Neutrophil (primary cell): ENCODE measurements at regions not wholly inside any gene's neighbourhood (a gene's known extent, or its start where the extent isn't known, plus 50 kb on each side); places are given as distances from the start of the nearest gene placed in this dataset.

Source experiments
- H3K27ac ChIP-seq: fragments of 200-600 bp; sonication (generic); 2 replicates; pipeline ENCODE4 v1.5.1; 2016; ENCODE audit warnings: mild to moderate bottlenecking, moderate library complexity
- H3K27me3 ChIP-seq: fragments of 200-600 bp; sonication (generic); 2 replicates; pipeline ENCODE4 v1.6.0; 2016; ENCODE audit warnings: mild to moderate bottlenecking
- H3K36me3 ChIP-seq: fragments of 200-600 bp; sonication (generic); 2 replicates; pipeline ENCODE4 v1.5.1; 2017
- H3K4me1 ChIP-seq, 2 experiments: fragments of 200-600 bp in 1 of 2; sonication (generic) in 1 of 2; 1 replicate in 1 of 2; 2 replicates in 1 of 2; pipeline versions ENCODE4 v1.5.1 to v1.6.1; 2013 to 2016; ENCODE audit warnings: low read depth in 1 of 2, low read length in 1 of 2, mild to moderate bottlenecking in 1 of 2, moderate library complexity in 1 of 2; ENCODE audit not compliant: control insufficient read depth in 1 of 2, insufficient read depth in 1 of 2
- H3K4me3 ChIP-seq, 2 experiments: fragments of 200-600 bp in 1 of 2; sonication (generic) in 1 of 2; 1 replicate in 1 of 2; 2 replicates in 1 of 2; pipeline ENCODE4 v1.5.1; 2013 to 2016; ENCODE audit warnings: low read depth in 1 of 2, low read length in 1 of 2, mild to moderate bottlenecking in 1 of 2, moderate library complexity in 1 of 2
- H3K9me3 ChIP-seq: fragments of 200-600 bp; sonication (generic); 2 replicates; pipeline ENCODE4 v1.5.1; 2016
- TF ChIP-seq, protein P1 (sequence below): fragments of 200-600 bp; sonication (generic); IDR thresholded peaks from 2 replicates; pipeline ENCODE4 v1.5.1; 2016; ENCODE audit warnings: antibody characterized with exemption

DNA sequence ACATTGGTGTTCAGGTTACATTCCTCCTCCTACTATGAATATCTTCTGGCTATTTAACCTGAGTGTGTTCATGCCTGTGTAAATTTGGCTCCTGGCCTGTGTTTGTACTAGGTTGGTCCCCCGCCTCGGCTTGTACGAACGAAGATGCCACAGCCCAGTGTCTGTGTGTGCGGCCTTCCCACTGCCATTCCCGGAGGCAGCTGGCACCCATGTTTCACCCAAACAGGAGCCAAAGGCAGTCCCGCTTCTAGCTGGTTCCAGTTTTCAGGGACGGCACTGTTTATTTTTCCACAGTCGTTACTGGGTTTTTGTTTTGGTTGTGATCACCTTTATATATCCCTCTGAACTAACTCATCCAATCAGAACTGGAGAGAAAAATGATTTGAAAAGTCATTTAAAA lies 102.5 kb upstream of the ZNF536 start:
- peaks cover 35% of the 10 kb centered on the region for H3K27me3 ChIP-seq
- no peaks in the 10 kb centered on the region for H3K9me3 ChIP-seq
- H3K36me3 ChIP-seq, result no peaks in the 10 kb centered on the region
- no peak overlapping the region for H3K4me3 ChIP-seq
- H3K27ac ChIP-seq, result no peak overlapping the region
- no peaks in the 10 kb centered on the region for H3K4me1 ChIP-seq
- TF ChIP-seq, protein P1, sequence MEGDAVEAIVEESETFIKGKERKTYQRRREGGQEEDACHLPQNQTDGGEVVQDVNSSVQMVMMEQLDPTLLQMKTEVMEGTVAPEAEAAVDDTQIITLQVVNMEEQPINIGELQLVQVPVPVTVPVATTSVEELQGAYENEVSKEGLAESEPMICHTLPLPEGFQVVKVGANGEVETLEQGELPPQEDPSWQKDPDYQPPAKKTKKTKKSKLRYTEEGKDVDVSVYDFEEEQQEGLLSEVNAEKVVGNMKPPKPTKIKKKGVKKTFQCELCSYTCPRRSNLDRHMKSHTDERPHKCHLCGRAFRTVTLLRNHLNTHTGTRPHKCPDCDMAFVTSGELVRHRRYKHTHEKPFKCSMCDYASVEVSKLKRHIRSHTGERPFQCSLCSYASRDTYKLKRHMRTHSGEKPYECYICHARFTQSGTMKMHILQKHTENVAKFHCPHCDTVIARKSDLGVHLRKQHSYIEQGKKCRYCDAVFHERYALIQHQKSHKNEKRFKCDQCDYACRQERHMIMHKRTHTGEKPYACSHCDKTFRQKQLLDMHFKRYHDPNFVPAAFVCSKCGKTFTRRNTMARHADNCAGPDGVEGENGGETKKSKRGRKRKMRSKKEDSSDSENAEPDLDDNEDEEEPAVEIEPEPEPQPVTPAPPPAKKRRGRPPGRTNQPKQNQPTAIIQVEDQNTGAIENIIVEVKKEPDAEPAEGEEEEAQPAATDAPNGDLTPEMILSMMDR, result no peak

DNA sequence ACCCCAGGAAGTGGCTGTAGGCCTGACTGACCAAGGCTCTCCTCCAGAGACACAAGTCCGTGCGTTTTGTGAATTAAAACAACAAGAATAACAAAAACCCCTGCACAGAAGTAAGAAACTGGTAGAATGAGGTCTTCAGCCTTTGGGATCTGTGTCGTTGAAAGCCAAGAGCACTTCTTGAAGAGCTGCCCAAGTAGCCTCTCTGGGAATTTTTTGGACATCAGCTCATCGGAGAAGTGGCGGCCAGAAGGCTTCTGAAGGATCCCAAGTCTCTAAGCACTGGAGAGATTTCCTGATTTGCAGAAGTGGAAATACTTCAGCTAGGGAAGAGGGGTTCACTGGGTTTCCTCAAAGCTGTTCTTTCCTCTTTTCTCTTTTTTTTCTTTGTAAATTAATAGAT lies 100.4 kb upstream of the ZNF536 start:
- TF ChIP-seq, protein P1, result no peak
- Histone ChIP-seq H3K36me3 (no peaks in the 10 kb centered on the region), H3K27ac (no peak overlapping the region), H3K4me1 (no peaks in the 10 kb centered on the region), H3K4me3 (no peak overlapping the region), H3K9me3 (no peaks in the 10 kb centered on the region), H3K27me3 (peaks cover 17% of the 10 kb centered on the region)

DNA sequence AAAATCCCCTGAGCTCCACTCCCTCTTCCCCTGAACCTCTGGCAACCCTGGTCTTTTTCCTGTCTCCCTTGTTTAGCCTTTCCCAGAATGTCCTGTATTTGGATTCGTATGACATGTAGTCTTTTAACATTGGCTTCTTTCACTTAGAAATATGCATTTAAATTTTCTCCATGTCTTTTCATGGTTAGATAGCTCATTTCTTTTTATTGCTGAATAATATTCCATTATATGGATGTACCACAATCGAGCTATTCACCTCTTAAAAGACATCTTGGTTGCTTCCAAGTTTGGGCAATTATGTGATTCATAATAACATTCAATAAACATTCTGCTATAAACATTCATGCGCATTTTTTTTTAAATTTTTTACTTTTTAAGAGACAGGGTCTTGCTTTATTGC lies 99.6 kb upstream of the ZNF536 start:
- no peak overlapping the region for H3K4me3 ChIP-seq

DNA sequence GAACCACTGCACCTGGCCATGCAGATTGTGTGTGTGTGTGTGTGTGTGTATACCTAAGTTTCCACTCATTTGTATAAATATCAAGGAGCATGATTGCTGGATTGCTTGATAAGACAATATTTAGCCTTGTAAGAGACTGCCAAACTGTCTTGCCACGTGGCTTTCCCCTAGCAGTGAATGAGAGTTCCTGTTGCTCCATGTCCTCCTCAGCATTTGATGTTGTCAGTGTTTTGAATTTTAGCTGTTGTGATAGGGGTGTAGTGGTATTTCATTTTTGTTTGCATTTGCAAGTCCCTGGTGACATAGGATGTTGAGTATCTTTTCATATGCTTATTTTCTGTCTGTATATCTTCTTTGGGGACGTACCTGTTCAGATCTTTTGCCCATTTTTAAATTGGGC lies 99.0 kb upstream of the ZNF536 start:
- TF ChIP-seq, protein P1, result no peak

More for the DNA sequence above, 99.6 kb upstream of the ZNF536 start:
- Histone ChIP-seq H3K27ac (no peak overlapping the region), H3K4me1 (no peaks in the 10 kb centered on the region), H3K9me3 (no peaks in the 10 kb centered on the region), H3K27me3 (peaks cover 12% of the 10 kb centered on the region), H3K36me3 (no peaks in the 10 kb centered on the region)
- TF ChIP-seq, protein P1, result no peak

DNA sequence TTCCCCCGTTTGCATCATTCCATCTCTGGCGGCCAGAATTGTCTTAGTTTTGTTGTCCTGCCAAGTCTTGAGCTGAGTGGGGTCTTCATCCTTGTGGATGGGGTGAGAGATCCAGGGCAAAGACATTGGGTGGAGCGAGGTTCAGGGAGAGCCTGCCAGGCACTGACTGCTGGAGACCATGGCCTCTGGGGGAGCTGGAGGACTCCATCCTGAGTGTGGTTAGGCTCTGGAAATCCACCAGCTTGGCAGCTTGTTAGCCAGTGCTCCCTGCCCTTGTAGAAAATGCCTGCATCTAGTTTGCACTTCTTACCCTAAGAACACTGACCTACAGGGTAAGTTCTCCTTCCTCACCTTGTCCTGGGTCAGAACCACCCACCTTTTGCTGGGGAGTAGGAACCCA lies 97.2 kb upstream of the ZNF536 start:
- TF ChIP-seq, protein P1, result no peak

More for the DNA sequence above, 99.0 kb upstream of the ZNF536 start:
- H3K9me3 ChIP-seq, result no peaks in the 10 kb centered on the region
- no peak overlapping the region for H3K27ac ChIP-seq
- no peaks in the 10 kb centered on the region for H3K36me3 ChIP-seq
- no peak overlapping the region for H3K4me3 ChIP-seq
- peaks cover 7% of the 10 kb centered on the region for H3K27me3 ChIP-seq
- H3K4me1 ChIP-seq, result no peaks in the 10 kb centered on the region

More for the DNA sequence above, 97.2 kb upstream of the ZNF536 start:
- Histone ChIP-seq H3K4me3 (no peak overlapping the region), H3K4me1 (no peaks in the 10 kb centered on the region), H3K9me3 (no peaks in the 10 kb centered on the region), H3K27me3 (peaks cover 4% of the 10 kb centered on the region), H3K27ac (no peak overlapping the region), H3K36me3 (no peaks in the 10 kb centered on the region)
